ENCODE measurements at regions not wholly inside any gene's neighbourhood (a gene's known extent, or its start where the extent isn't known, plus 50 kb on each side); places are given as distances from the start of the nearest gene placed in this dataset.

- TF ChIP-seq SP1 (IDR thresholded peaks at IDR 0.05) (no peak), RAD21 (IDR thresholded peaks at IDR 0.05) (no peak), ZBTB33 (IDR thresholded peaks at IDR 0.05) (no peak), HNF4G (IDR thresholded peaks at IDR 0.05) (no peak), ATF3 (IDR thresholded peaks at IDR 0.05) (no peak), REST (IDR thresholded peaks at IDR 0.05) (no peak), HNF4A (conservative IDR thresholded peaks at IDR 0.05) (no peak), FOXA1 (IDR thresholded peaks at IDR 0.05) (no peak), JUND (IDR thresholded peaks at IDR 0.05) (no peak), RXRA (IDR thresholded peaks at IDR 0.05) (no peak), FOXA2 (IDR thresholded peaks at IDR 0.05) (no peak), EGR1 (IDR thresholded peaks at IDR 0.05; ENCODE audit: low read depth in 2 of 2) (no peak), YY1 (IDR thresholded peaks at IDR 0.05) (no peak), GABPA (IDR thresholded peaks at IDR 0.05 in 1 of 2, conservative IDR thresholded peaks at IDR 0.05 in 1 of 2) (no peak), MAX (IDR thresholded peaks at IDR 0.05) (no peak), TAF1 (conservative IDR thresholded peaks at IDR 0.05) (no peak), CTCF (IDR thresholded peaks at IDR 0.05; ENCODE audit: low read depth, low read length, missing input control) (no peak), NR2F2 (IDR thresholded peaks at IDR 0.05) (no peak)
- Histone ChIP-seq H3K27me3 (ENCODE audit: control insufficient read depth in 4 of 4, insufficient read depth in 4 of 4, low read length in 3 of 4) (no peaks in the 10 kb centered on the region), H3K27ac (ENCODE audit: low read depth in 1 of 2, low read length in 2 of 2) (no peak overlapping the region), H3K4me1 (ENCODE audit: control insufficient read depth in 4 of 4, insufficient read depth in 4 of 4, low read length in 3 of 4) (no peaks in the 10 kb centered on the region), H3K9ac (ENCODE audit: low read depth in 1 of 2, low read length in 2 of 2) (no peak overlapping the region), H3K9me3 (ENCODE audit: control insufficient read depth in 4 of 4, low read length in 3 of 4) (no peaks in the 10 kb centered on the region), H3K4me3 (ENCODE audit: low read depth in 1 of 3, low read length in 3 of 3) (no peak overlapping the region), H3K36me3 (ENCODE audit: control insufficient read depth in 4 of 4, insufficient read depth in 3 of 4, low read depth in 1 of 4, low read length in 3 of 4) (no peaks in the 10 kb centered on the region)
- DNase-seq (ENCODE audit: low spot score), result no peak
- WGBS, result 88% methylated on average over 3 of the region's 3 CpGs
Observed at GRCh38 chrX:69083361-69083760, 81.9 kb downstream of the PJA1 start.

All from liver (tissue), 8 donors.